BJ (cell line): ENCODE measurements at regions not wholly inside any gene's neighbourhood (a gene's known extent, or its start where the extent isn't known, plus 50 kb on each side); places are given as distances from the start of the nearest gene placed in this dataset.
"Not testable (repeated sequence)": the region's sequence is repeated elsewhere in the genome, so short reads cannot be mapped to it uniquely, and the experiment has no call there.

Experiments
- CTCF ChIA-PET: fragments of 350-600 bp; formaldehyde crosslinking; extraction: SDS; loops from one replicate; lab custom pipeline; 2021; ENCODE audit warnings: antibody characterized with exemption, inconsistent platforms; lab: Yijun Ruan, JAX
- POLR2A ChIA-PET: fragments of 300-600 bp; sonication (Branson Sonifier 250); formaldehyde crosslinking; extraction: SDS; loops from one replicate; lab custom pipeline; 2021; ENCODE audit warnings: antibody characterized with exemption; lab: Charles Lee
- DNase-seq: peaks from one replicate; pipeline ENCODE4 v3.0.0-alpha.2; 2011; ENCODE audit warnings: low read depth
- H3K27me3 ChIP-seq: 2 replicates; pipeline ENCODE4 v1.6.0; 2011; ENCODE audit warnings: low read length; ENCODE audit not compliant: control insufficient read depth, insufficient read depth
- H3K36me3 ChIP-seq: 2 replicates; pipeline ENCODE4 v1.5.1; 2011; ENCODE audit warnings: low read length; ENCODE audit not compliant: control insufficient read depth, insufficient read depth
- H3K4me3 ChIP-seq: 2 replicates; pipeline ENCODE4 v1.5.1; 2011; ENCODE audit warnings: low read depth, mild to moderate bottlenecking, control low read depth, low read length
- CTCF ChIP-seq: IDR thresholded peaks from 2 replicates; pipeline ENCODE4 v1.5.1; 2011; ENCODE audit warnings: low read depth, mild to moderate bottlenecking, control low read depth, inconsistent platforms, low read length, moderate library complexity; ENCODE audit not compliant: insufficient read depth

DNA sequence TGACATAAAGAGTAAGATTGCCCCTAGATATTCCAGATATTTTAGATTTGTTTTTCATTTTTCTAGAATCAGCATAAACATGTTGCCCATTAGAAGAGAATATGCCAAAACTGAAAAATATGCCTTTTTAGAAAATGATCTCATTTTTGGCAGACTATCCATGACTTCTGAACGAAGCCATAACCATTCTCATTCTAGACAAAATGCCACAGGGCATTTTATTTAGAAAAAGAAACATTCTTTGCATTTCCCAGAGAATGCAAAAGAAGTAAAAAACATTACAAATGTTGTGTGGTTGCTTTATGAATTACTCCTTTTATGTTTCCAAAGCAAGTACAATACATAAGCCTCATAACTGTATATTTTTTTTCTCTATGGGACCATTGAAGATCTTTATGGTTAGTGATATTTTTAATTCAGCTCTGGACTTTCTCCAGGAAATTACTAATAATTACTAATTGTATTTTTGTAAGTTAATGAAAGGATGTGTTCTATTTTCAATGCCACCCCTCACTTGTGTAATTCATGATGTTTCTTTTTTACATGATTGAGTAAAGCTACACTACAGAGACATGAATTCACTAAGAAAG is 109.6 kb upstream of the SEM1 start:
- Histone ChIP-seq H3K27me3 (no peaks in the 10 kb centered on the region), H3K36me3 (no peaks in the 10 kb centered on the region), H3K4me3 (no peak overlapping the region)
- CTCF ChIA-PET, result no interaction called here
- no peak for DNase-seq
- POLR2A ChIA-PET, result no interaction called here
- no peak for TF ChIP-seq CTCF

DNA sequence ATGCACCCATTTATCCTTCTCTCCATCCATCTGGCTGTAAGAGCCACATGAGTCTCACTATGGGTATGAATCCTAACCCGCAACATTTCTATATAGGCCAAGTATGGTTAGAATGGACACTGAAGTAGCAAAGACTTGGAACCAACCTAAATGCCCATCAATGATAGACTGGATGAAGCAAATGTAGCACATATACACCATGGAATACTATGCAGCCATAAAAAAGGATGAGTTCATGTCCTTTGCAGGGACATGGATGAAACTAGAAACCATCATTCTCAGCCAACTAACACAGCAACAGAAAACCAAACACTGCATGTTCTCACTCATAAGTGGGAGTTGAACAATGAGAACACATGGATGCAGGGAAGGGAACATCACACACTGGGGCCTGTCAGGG is 111.5 kb upstream of the SEM1 start:
- H3K27me3 ChIP-seq, H3K36me3 ChIP-seq, CTCF ChIA-PET, POLR2A ChIA-PET, DNase-seq, H3K4me3 ChIP-seq: not testable (repeated sequence)

GRCh38 chr7:96822824-96823223 is 113.2 kb upstream of the SEM1 start:
- ChIA-PET POLR2A (no interaction called here), CTCF (interaction anchor here (0.7 kb wide), 1 partner anchor 48 kb away, joined by 3 read pairs; no protein-coding TSS in a partner anchor)
- Histone ChIP-seq H3K4me3 (no peak overlapping the region), H3K36me3 (no peaks in the 10 kb centered on the region), H3K27me3 (no peaks in the 10 kb centered on the region)
- TF ChIP-seq CTCF, result no peak
- DNase-seq, result no peak

- Histone ChIP-seq H3K27me3 (no peaks in the 10 kb centered on the region), H3K36me3 (no peaks in the 10 kb centered on the region), H3K4me3 (no peak overlapping the region)
- CTCF ChIA-PET, result no interaction called here
- TF ChIP-seq CTCF, result no peak
- no peak for DNase-seq
- POLR2A ChIA-PET, result no interaction called here
Measured at GRCh38 chr7:96823274-96823673, 113.6 kb upstream of the SEM1 start.

- CTCF ChIA-PET, result no interaction called here
- no peak overlapping the region for H3K4me3 ChIP-seq
- POLR2A ChIA-PET, result no interaction called here
- TF ChIP-seq CTCF, result no peak
- H3K36me3 ChIP-seq, result no peaks in the 10 kb centered on the region
- H3K27me3 ChIP-seq, result no peaks in the 10 kb centered on the region
- DNase-seq, result no peak
Measured at GRCh38 chr7:96824686-96825085, 115.0 kb upstream of the SEM1 start.

- ChIA-PET CTCF (no interaction called here), POLR2A (no interaction called here)
- Histone ChIP-seq H3K27me3 (no peaks in the 10 kb centered on the region), H3K36me3 (no peaks in the 10 kb centered on the region), H3K4me3 (no peak overlapping the region)
- DNase-seq, result no peak
- no peak for TF ChIP-seq CTCF
Measured at GRCh38 chr7:96825285-96825684, 115.6 kb upstream of the SEM1 start.
